Ishikawa (cell line): ENCODE measurements at regions not wholly inside any gene's neighbourhood (a gene's known extent, or its start where the extent isn't known, plus 50 kb on each side); places are given as distances from the start of the nearest gene placed in this dataset.

Experiments used
- CEBPB ChIP-seq: IDR thresholded peaks from 2 replicates; pipeline ENCODE4 v1.6.1; 2012
- CREB1 ChIP-seq: IDR thresholded peaks from 2 replicates; pipeline ENCODE4 v1.6.1; 2012; ENCODE audit warnings: low read depth
- EGR1 ChIP-seq: IDR thresholded peaks from 2 replicates; pipeline ENCODE4 v1.6.1; 2012
- EP300 ChIP-seq: IDR thresholded peaks from 2 replicates; pipeline ENCODE4 v1.6.1; 2012; ENCODE audit warnings: borderline replicate concordance
- FOXM1 ChIP-seq: IDR thresholded peaks from 2 replicates; pipeline ENCODE4 v1.6.1; 2012; ENCODE audit warnings: low read depth, borderline replicate concordance
- NFIC ChIP-seq: IDR thresholded peaks from 2 replicates; pipeline ENCODE4 v1.6.1; 2012
- RAD21 ChIP-seq: IDR thresholded peaks from 2 replicates; pipeline ENCODE4 v1.6.1; 2012; ENCODE audit warnings: low read depth
- REST ChIP-seq: IDR thresholded peaks from 2 replicates; pipeline ENCODE4 v1.6.1; 2012; ENCODE audit warnings: low read depth, mild to moderate bottlenecking
- TAF1 ChIP-seq: IDR thresholded peaks from 2 replicates; pipeline ENCODE4 v1.6.1; 2012; ENCODE audit warnings: low read depth, mild to moderate bottlenecking
- TCF12 ChIP-seq: IDR thresholded peaks from 2 replicates; pipeline ENCODE4 v1.6.1; 2012; ENCODE audit warnings: low read depth
- TEAD4 ChIP-seq: IDR thresholded peaks from 2 replicates; pipeline ENCODE4 v1.6.1; 2012
- USF1 ChIP-seq: IDR thresholded peaks from 2 replicates; pipeline ENCODE4 v1.6.1; 2012
- YY1 ChIP-seq: IDR thresholded peaks from 2 replicates; pipeline ENCODE4 v1.6.1; 2012; ENCODE audit warnings: low read depth
- TF ChIP-seq, protein P1 (sequence below): IDR thresholded peaks from 2 replicates; pipeline ENCODE4 v1.6.1; 2012

DNA sequence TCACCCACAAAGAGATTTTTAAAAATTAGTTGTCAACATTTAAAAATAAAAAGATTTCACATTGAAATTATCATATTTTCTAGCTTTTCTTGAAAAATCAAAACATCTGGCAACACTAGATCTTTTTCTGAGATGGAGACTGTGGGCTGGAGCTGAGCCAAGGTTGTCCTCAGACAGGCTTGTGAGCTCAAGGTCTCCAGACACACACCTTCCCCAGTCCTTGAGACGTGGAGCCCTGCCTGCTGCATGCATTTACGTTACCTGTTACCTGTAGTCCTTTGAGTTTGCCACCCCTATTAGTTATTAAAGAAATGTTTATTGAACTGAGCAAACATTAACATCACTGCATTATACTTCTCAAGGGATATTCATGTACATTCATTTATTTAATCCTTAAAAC, 87.5 kb upstream of the TLE1 start:
- no peak for TF ChIP-seq EP300
- TF ChIP-seq REST, result no peak
- TF ChIP-seq YY1, result no peak
- TF ChIP-seq, protein P1, sequence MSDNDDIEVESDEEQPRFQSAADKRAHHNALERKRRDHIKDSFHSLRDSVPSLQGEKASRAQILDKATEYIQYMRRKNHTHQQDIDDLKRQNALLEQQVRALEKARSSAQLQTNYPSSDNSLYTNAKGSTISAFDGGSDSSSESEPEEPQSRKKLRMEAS, result no peak
- no peak for TF ChIP-seq TAF1
- no peak for TF ChIP-seq CEBPB
- TF ChIP-seq CREB1, result no peak
- no peak for TF ChIP-seq FOXM1
- no peak for TF ChIP-seq NFIC
- TF ChIP-seq RAD21, result no peak
- no peak for TF ChIP-seq USF1
- TF ChIP-seq TEAD4, result no peak
- TF ChIP-seq TCF12, result no peak
- TF ChIP-seq EGR1, result no peak
